ENCODE measurements at regions not wholly inside any gene's neighbourhood (a gene's known extent, or its start where the extent isn't known, plus 50 kb on each side); places are given as distances from the start of the nearest gene placed in this dataset.

DNA sequence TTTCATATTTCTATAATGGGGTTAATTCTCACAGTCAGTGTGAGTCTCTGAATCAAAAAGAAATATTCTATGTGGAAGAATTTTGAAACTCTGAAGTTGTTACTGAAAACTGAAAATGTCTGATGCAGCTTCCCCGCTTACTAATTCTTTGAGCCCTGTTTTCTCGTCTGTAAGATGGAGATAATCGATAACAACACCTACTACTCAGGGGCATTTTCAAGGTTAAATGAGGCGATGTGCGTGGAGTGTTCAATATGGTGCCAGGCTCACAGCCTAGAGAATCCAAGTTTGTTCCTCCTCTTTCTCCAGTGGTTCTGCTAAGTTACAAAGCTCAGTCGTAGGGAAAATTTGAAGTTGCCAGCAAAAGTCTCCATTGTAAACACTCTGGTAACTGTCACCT lies 391.4 kb downstream of the FUT8 start:
- TF ChIP-seq, protein P1, sequence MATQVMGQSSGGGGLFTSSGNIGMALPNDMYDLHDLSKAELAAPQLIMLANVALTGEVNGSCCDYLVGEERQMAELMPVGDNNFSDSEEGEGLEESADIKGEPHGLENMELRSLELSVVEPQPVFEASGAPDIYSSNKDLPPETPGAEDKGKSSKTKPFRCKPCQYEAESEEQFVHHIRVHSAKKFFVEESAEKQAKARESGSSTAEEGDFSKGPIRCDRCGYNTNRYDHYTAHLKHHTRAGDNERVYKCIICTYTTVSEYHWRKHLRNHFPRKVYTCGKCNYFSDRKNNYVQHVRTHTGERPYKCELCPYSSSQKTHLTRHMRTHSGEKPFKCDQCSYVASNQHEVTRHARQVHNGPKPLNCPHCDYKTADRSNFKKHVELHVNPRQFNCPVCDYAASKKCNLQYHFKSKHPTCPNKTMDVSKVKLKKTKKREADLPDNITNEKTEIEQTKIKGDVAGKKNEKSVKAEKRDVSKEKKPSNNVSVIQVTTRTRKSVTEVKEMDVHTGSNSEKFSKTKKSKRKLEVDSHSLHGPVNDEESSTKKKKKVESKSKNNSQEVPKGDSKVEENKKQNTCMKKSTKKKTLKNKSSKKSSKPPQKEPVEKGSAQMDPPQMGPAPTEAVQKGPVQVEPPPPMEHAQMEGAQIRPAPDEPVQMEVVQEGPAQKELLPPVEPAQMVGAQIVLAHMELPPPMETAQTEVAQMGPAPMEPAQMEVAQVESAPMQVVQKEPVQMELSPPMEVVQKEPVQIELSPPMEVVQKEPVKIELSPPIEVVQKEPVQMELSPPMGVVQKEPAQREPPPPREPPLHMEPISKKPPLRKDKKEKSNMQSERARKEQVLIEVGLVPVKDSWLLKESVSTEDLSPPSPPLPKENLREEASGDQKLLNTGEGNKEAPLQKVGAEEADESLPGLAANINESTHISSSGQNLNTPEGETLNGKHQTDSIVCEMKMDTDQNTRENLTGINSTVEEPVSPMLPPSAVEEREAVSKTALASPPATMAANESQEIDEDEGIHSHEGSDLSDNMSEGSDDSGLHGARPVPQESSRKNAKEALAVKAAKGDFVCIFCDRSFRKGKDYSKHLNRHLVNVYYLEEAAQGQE (IDR thresholded peaks at IDR 0.05; ENCODE audit: low read depth, low read length) = no peak
- TF ChIP-seq, protein P2, sequence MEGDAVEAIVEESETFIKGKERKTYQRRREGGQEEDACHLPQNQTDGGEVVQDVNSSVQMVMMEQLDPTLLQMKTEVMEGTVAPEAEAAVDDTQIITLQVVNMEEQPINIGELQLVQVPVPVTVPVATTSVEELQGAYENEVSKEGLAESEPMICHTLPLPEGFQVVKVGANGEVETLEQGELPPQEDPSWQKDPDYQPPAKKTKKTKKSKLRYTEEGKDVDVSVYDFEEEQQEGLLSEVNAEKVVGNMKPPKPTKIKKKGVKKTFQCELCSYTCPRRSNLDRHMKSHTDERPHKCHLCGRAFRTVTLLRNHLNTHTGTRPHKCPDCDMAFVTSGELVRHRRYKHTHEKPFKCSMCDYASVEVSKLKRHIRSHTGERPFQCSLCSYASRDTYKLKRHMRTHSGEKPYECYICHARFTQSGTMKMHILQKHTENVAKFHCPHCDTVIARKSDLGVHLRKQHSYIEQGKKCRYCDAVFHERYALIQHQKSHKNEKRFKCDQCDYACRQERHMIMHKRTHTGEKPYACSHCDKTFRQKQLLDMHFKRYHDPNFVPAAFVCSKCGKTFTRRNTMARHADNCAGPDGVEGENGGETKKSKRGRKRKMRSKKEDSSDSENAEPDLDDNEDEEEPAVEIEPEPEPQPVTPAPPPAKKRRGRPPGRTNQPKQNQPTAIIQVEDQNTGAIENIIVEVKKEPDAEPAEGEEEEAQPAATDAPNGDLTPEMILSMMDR (IDR thresholded peaks at IDR 0.05) = no peak
- TF ChIP-seq MXI1 (IDR thresholded peaks at IDR 0.05; ENCODE audit: low read depth, low read length) (no peak), EP300 (IDR thresholded peaks at IDR 0.05; ENCODE audit: borderline replicate concordance in 1 of 2, low read depth in 1 of 2, low read length in 1 of 2) (no peak), YY1 (IDR thresholded peaks at IDR 0.05; ENCODE audit: low read depth) (no peak), ELF1 (IDR thresholded peaks at IDR 0.05) (no peak)
- TF ChIP-seq, protein P3, sequence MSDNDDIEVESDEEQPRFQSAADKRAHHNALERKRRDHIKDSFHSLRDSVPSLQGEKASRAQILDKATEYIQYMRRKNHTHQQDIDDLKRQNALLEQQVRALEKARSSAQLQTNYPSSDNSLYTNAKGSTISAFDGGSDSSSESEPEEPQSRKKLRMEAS (IDR thresholded peaks at IDR 0.05; ENCODE audit: low read depth) = no peak

Measured in SK-N-SH (cell line).